Heart left ventricle (tissue), 16 donors: ENCODE measurements at regions not wholly inside any gene's neighbourhood (a gene's known extent, or its start where the extent isn't known, plus 50 kb on each side); places are given as distances from the start of the nearest gene placed in this dataset.

Source experiments
- ATAC-seq, 4 donors: fragments of 200-7000 bp; cut with Tn5 transposase; one replicate each; pipeline ENCODE4 v1.9.1; 2020 to 2022; ENCODE audit warnings: moderate library complexity in 4 of 4, mild to moderate bottlenecking in 3 of 4, moderate number of reproducible peaks in 1 of 4
- DNase-seq, 5 donors: peaks; one replicate each; pipeline ENCODE4 v3.0.0-alpha.2; 2020
- H3K27ac ChIP-seq, 12 donors: fragments of 200-600 bp; sonication (generic) in 4 of 12; one replicate each; pipeline versions ENCODE4 v1.5.0 to v1.8.0; 2016 to 2022; ENCODE audit warnings: mild to moderate bottlenecking in 2 of 12
- H3K27me3 ChIP-seq, 9 donors: fragments of 200-600 bp; sonication (generic) in 2 of 9; one replicate each; pipeline versions ENCODE4 v1.5.1 to v1.8.0; 2016 to 2022; ENCODE audit warnings: mild to moderate bottlenecking in 3 of 9
- H3K36me3 ChIP-seq, 9 donors: fragments of 200-600 bp; sonication (generic) in 2 of 9; one replicate each; pipeline versions ENCODE4 v1.5.0 to v1.8.0; 2018 to 2022; ENCODE audit warnings: mild to moderate bottlenecking in 2 of 9
- H3K4me1 ChIP-seq, 12 donors: fragments of 200-600 bp; sonication (generic) in 4 of 12; one replicate each; pipeline versions ENCODE4 v1.5.0 to v1.8.0; 2016 to 2022; ENCODE audit warnings: mild to moderate bottlenecking in 3 of 12
- H3K4me3 ChIP-seq, 12 donors: fragments of 200-600 bp; sonication (generic) in 4 of 12; one replicate each; pipeline versions ENCODE4 v1.5.0 to v1.8.0; 2017 to 2022; ENCODE audit warnings: mild to moderate bottlenecking in 9 of 12, moderate library complexity in 4 of 12
- H3K9me3 ChIP-seq, 12 donors: fragments of 200-600 bp; sonication (generic) in 4 of 12; one replicate each; pipeline versions ENCODE4 v1.5.0 to v1.8.0; 2016 to 2022; ENCODE audit warnings: mild to moderate bottlenecking in 1 of 12
- CTCF ChIP-seq, 12 donors: fragments of 200-600 bp; sonication (generic) in 4 of 12; IDR thresholded peaks; one replicate each; pipeline versions ENCODE4 v1.5.0 to v1.8.0; 2018 to 2022; ENCODE audit warnings: antibody characterized with exemption in 12 of 12, mild to moderate bottlenecking in 5 of 12
- POLR2A ChIP-seq, 2 donors: fragments of 450-650 bp; IDR thresholded peaks; one replicate each; pipeline ENCODE4 v1.6.1; 2017; ENCODE audit warnings: antibody characterized with exemption in 2 of 2, mild to moderate bottlenecking in 2 of 2, moderate library complexity in 2 of 2
- WGBS, 4 donors: extraction: QIAGEN DNeasy Blood & Tissue Kit in 2 of 4; methylation state at CpG; one replicate each; pipeline versions ENCODE4 v1.1.5 to v1.1.7; 2013 to 2018; 5-methylcytosine and 5-hydroxymethylcytosine counted together
- intact Hi-C, 10 donors: fragments of 100-400 bp; cut with DNase I; formaldehyde crosslinking; loops; one replicate each; pipeline versions ENCODE4 v1.11.1 to v1.14.2; 2022
- donor health status: ischemic (EF 13 %, LVEDD 7.1; RV severe dilation, severe dysfunction).
- donor health status: healthy with polysubstance abuse.
- donor health status: DM: no; HTN: yes; CAD: no.
- donor health status: DM: no; HTN: no; CAD: no.
- donor health status: ischemic (EF 25% LVEDD 6.9; RV normal size, moderate dysfunction).
- donor health status: ischemic (EF 25% LVEDD 5.7; RV mildly dilated, moderate dysfunction).
- donor health status: healthy.
- donor health status: DM: yes; HTN: yes; CAD: no.
- donor health status: ischemic (EF 35%, LVEDD 5.7; RV mildly dilated, moderate dysfunction).
- donor health status: nonischemic (EF 11% LVEDD 7.7; RV severe dilation, severe dysfunction).
- donor health status: DM: yes; HTN: yes; CAD: no.
- donor health status: PGD.
- donor health status: ischemic (EF 29% LVEDD 5.4; RV normal size, mild dysfunction).
- donor health status: nonischemic (EF 23%, LVEDD 6.1; RV moderate dilation, normal function).

- no peak overlapping the region for H3K4me3 ChIP-seq
- no peaks in the 10 kb centered on the region for H3K27me3 ChIP-seq
- no peaks in the 10 kb centered on the region for H3K9me3 ChIP-seq
- ATAC-seq (no peak), DNase-seq (no peak)
- H3K36me3 ChIP-seq: no peaks in the 10 kb centered on the region
- intact Hi-C loops: loop anchor here in 2 of 10 donors (10.0 kb wide), 2 partner anchors 567 to 577 kb away; no protein-coding TSS in a partner anchor
- no peak for TF ChIP-seq CTCF (IDR thresholded peaks at IDR 0.05)
- TF ChIP-seq POLR2A (IDR thresholded peaks at IDR 0.05): no peak
- no peak overlapping the region for H3K27ac ChIP-seq
- H3K4me1 ChIP-seq: no peaks in the 10 kb centered on the region
Measured at GRCh38 chr3:17831366-17831765, 88.9 kb upstream of the TBC1D5 start.

- intact Hi-C loops: loop anchor here in 2 of 10 donors (10.0 kb wide), 2 partner anchors 566 to 576 kb away; no protein-coding TSS in a partner anchor
- Histone ChIP-seq H3K27me3 (no peaks in the 10 kb centered on the region), H3K27ac (no peak overlapping the region), H3K4me3 (no peak overlapping the region), H3K9me3 (no peaks in the 10 kb centered on the region), H3K4me1 (no peaks in the 10 kb centered on the region), H3K36me3 (no peaks in the 10 kb centered on the region)
- TF ChIP-seq CTCF (IDR thresholded peaks at IDR 0.05) (no peak), POLR2A (IDR thresholded peaks at IDR 0.05) (no peak)
- DNase-seq (no peak), ATAC-seq (no peak)
- WGBS, 4 donors: 59 to 81% (median 73%) methylated on average over 1 of the region's 1 CpG
Measured at GRCh38 chr3:17830788-17831187, 88.4 kb upstream of the TBC1D5 start.

GRCh38 chr3:17828388-17828787 is 86.0 kb upstream of the TBC1D5 start:
- ATAC-seq (no peak), DNase-seq (no peak)
- H3K27ac ChIP-seq: no peak overlapping the region
- intact Hi-C loops: loop anchor here in 1 of 10 donors (10.0 kb wide), 1 partner anchor 554 kb away; no protein-coding TSS in a partner anchor
- H3K36me3 ChIP-seq: no peaks in the 10 kb centered on the region
- TF ChIP-seq POLR2A (IDR thresholded peaks at IDR 0.05): no peak
- TF ChIP-seq CTCF (IDR thresholded peaks at IDR 0.05): no peak
- H3K9me3 ChIP-seq: no peaks in the 10 kb centered on the region
- H3K4me3 ChIP-seq: no peak overlapping the region
- no peaks in the 10 kb centered on the region for H3K27me3 ChIP-seq
- no peaks in the 10 kb centered on the region for H3K4me1 ChIP-seq
- WGBS, 4 donors: 89 to 92% (median 91%) methylated on average over 3 of the region's 3 CpGs

GRCh38 chr3:17825298-17825697 is 82.9 kb upstream of the TBC1D5 start:
- Histone ChIP-seq H3K36me3 (no peaks in the 10 kb centered on the region), H3K4me3 (no peak overlapping the region), H3K27me3 (no peaks in the 10 kb centered on the region), H3K4me1 (no peaks in the 10 kb centered on the region), H3K27ac (no peak overlapping the region), H3K9me3 (no peaks in the 10 kb centered on the region)
- 56 to 73% (median 67%) methylated on average over 3 of the region's 3 CpGs for WGBS, 4 donors
- no peak for ATAC-seq
- intact Hi-C loops: loop anchor here in 1 of 10 donors (10.0 kb wide), 1 partner anchor 550 kb away; no protein-coding TSS in a partner anchor
- no peak for DNase-seq
- TF ChIP-seq POLR2A (IDR thresholded peaks at IDR 0.05) (no peak), CTCF (IDR thresholded peaks at IDR 0.05) (no peak)
